ENCODE measurements at regions not wholly inside any gene's neighbourhood (a gene's known extent, or its start where the extent isn't known, plus 50 kb on each side); places are given as distances from the start of the nearest gene placed in this dataset.

DNA sequence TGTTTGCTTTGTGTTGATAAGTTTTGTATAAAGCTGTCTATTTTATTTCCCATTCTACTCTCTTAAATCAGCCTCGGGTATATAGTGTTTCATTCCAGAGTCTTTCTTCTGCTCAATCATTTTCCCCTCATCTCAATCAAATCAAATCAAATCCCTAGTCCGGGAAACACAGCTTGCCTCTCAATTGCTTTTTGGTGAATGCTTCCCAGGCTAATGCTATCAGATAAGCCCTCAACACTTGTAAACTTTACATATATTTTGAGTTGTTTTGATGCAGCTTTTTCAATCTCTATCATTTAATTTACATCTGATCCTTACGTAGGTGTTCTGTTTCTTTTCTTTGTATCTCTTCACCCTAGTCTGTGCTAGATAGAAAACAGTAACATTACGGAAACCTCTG is 416.7 kb upstream of the PDE3A start:
- Histone ChIP-seq H3K27me3 (ENCODE audit: insufficient read depth, low read length, poor library complexity, severe bottlenecking) (no peaks in the 10 kb centered on the region), H3K4me1 (ENCODE audit: insufficient read depth, low read length, poor library complexity, severe bottlenecking) (no peaks in the 10 kb centered on the region)

DNA sequence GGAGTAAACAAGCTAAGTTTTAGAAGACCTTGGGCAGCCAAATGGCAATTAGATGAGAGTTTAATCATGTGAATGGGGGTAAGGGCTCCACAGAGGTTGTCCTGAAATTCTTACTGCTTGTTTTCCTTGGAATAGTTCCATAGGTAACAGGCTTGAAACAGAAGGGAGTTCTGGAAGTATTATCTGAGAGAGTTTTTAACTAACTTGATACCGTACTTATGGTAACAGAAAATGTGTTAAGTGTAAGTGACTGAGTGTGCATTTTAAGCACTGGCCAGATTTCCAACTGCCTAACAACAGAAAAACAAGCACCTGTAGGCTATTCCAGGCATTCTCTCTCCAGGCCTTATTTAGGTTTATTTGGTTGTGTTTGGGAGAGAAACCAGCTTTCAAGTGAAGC is 414.6 kb upstream of the PDE3A start:
- no peak for TF ChIP-seq CTCF (conservative IDR thresholded peaks at IDR 0.05; ENCODE audit: low read length)
- Histone ChIP-seq H4K20me1 (ENCODE audit: insufficient read depth, low read length, poor library complexity, severe bottlenecking) (no peaks in the 10 kb centered on the region), H3K36me3 (ENCODE audit: insufficient read depth, low read length) (no peaks in the 10 kb centered on the region)

More for the DNA sequence above, 416.7 kb upstream of the PDE3A start:
- Histone ChIP-seq H4K20me1 (ENCODE audit: insufficient read depth, low read length, poor library complexity, severe bottlenecking) (no peaks in the 10 kb centered on the region), H2AFZ (ENCODE audit: low read length) (no peak overlapping the region), H3K79me2 (ENCODE audit: insufficient read depth, low read length) (no peaks in the 10 kb centered on the region), H3K4me2 (ENCODE audit: low read depth, low read length, poor library complexity, severe bottlenecking) (no peak overlapping the region), H3K4me3 (ENCODE audit: low read length, poor library complexity, severe bottlenecking) (no peak overlapping the region), H3K9me3 (ENCODE audit: insufficient read depth, low read depth, low read length) (peaks cover 7% of the 10 kb centered on the region; the same call in 1 of the 2 replicates), H3K36me3 (ENCODE audit: insufficient read depth, low read length) (no peaks in the 10 kb centered on the region), H3K9me2 (replicated peaks; ENCODE audit: low read depth, low read length) (no peaks in the 10 kb centered on the region), H3K9ac (ENCODE audit: low read depth, low read length, poor library complexity, severe bottlenecking) (no peak overlapping the region), H3F3A (ENCODE audit: low read depth) (no peaks in the 10 kb centered on the region)
- TF ChIP-seq EZH2phosphoT487 (IDR thresholded peaks at IDR 0.05; ENCODE audit: borderline replicate concordance) (no peak), CTCF (conservative IDR thresholded peaks at IDR 0.05; ENCODE audit: low read length) (no peak)

DNA sequence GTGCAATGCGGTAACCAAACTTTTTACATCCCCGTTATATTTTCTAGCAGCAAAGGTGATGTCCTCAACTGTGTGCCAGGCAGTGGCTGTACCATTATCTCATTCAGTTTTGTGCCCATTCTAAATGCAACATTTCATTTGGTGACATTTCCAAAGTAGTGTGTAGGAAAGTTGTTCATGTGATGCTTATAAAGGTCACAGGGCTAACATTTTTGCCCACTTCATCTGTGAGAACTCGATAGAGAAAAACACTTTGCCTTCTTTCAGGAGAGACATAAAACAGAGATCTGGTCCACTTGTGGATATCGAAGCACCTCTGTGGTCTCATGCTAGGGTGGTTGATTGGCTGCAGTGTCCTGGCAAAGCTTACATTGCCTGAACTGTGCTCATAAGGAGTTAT is 414.2 kb upstream of the PDE3A start:
- no peak overlapping the region for H3K4me3 ChIP-seq (ENCODE audit: low read length, poor library complexity, severe bottlenecking)
- H3K79me2 ChIP-seq (ENCODE audit: insufficient read depth, low read length), result no peaks in the 10 kb centered on the region
- H3K9me3 ChIP-seq (ENCODE audit: insufficient read depth, low read depth, low read length), result peaks cover 2% of the 10 kb centered on the region; the same call in 1 of the 2 replicates

More for the DNA sequence above, 414.6 kb upstream of the PDE3A start:
- Histone ChIP-seq H3K4me1 (ENCODE audit: insufficient read depth, low read length, poor library complexity, severe bottlenecking) (no peaks in the 10 kb centered on the region), H3F3A (ENCODE audit: low read depth) (no peaks in the 10 kb centered on the region), H3K9me3 (ENCODE audit: insufficient read depth, low read depth, low read length) (peaks cover 6% of the 10 kb centered on the region; the same call in 1 of the 2 replicates), H3K79me2 (ENCODE audit: insufficient read depth, low read length) (no peaks in the 10 kb centered on the region), H3K4me2 (ENCODE audit: low read depth, low read length, poor library complexity, severe bottlenecking) (no peak overlapping the region), H3K9ac (ENCODE audit: low read depth, low read length, poor library complexity, severe bottlenecking) (no peak overlapping the region), H2AFZ (ENCODE audit: low read length) (no peak overlapping the region), H3K9me2 (replicated peaks; ENCODE audit: low read depth, low read length) (no peaks in the 10 kb centered on the region), H3K27me3 (ENCODE audit: insufficient read depth, low read length, poor library complexity, severe bottlenecking) (no peaks in the 10 kb centered on the region), H3K4me3 (ENCODE audit: low read length, poor library complexity, severe bottlenecking) (no peak overlapping the region)

More for the DNA sequence above, 414.2 kb upstream of the PDE3A start:
- Histone ChIP-seq H3K9me2 (replicated peaks; ENCODE audit: low read depth, low read length) (no peaks in the 10 kb centered on the region), H3K4me2 (ENCODE audit: low read depth, low read length, poor library complexity, severe bottlenecking) (no peak overlapping the region), H4K20me1 (ENCODE audit: insufficient read depth, low read length, poor library complexity, severe bottlenecking) (no peaks in the 10 kb centered on the region), H3K27me3 (ENCODE audit: insufficient read depth, low read length, poor library complexity, severe bottlenecking) (no peaks in the 10 kb centered on the region), H3K9ac (ENCODE audit: low read depth, low read length, poor library complexity, severe bottlenecking) (no peak overlapping the region), H3K4me1 (ENCODE audit: insufficient read depth, low read length, poor library complexity, severe bottlenecking) (no peaks in the 10 kb centered on the region), H3F3A (ENCODE audit: low read depth) (no peaks in the 10 kb centered on the region), H2AFZ (ENCODE audit: low read length) (no peak overlapping the region), H3K36me3 (ENCODE audit: insufficient read depth, low read length) (no peaks in the 10 kb centered on the region)
- no peak for TF ChIP-seq CTCF (conservative IDR thresholded peaks at IDR 0.05; ENCODE audit: low read length)
- TF ChIP-seq EZH2phosphoT487 (IDR thresholded peaks at IDR 0.05; ENCODE audit: borderline replicate concordance), result no peak
